Colonic mucosa (tissue), 4 donors: ENCODE measurements at regions not wholly inside any gene's neighbourhood (a gene's known extent, or its start where the extent isn't known, plus 50 kb on each side); places are given as distances from the start of the nearest gene placed in this dataset.

Experiments used
- DNase-seq: peaks from one replicate; pipeline ENCODE4 v3.0.0-alpha.2; 2020
- H3K27ac ChIP-seq: fragments of 200-600 bp; one replicate; pipeline ENCODE4 v1.8.0; 2021
- H3K27me3 ChIP-seq: fragments of 200-600 bp; one replicate; pipeline ENCODE4 v1.8.0; 2021
- H3K36me3 ChIP-seq: fragments of 200-600 bp; one replicate; pipeline ENCODE4 v1.8.0; 2021
- H3K4me1 ChIP-seq: fragments of 200-600 bp; one replicate; pipeline ENCODE4 v1.8.0; 2021; ENCODE audit warnings: mild to moderate bottlenecking
- H3K4me3 ChIP-seq: fragments of 200-600 bp; one replicate; pipeline ENCODE4 v1.8.0; 2021
- H3K9ac ChIP-seq, 2 donors: one replicate each; pipeline ENCODE4 v1.7.0; 2013; ENCODE audit warnings: control low read depth in 2 of 2, low read depth in 2 of 2, low read length in 2 of 2
- H3K9me3 ChIP-seq: fragments of 200-600 bp; one replicate; pipeline ENCODE4 v1.8.0; 2021
- intact Hi-C: fragments of 100-400 bp; cut with DNase I; formaldehyde crosslinking; loops from one replicate; pipeline ENCODE4 v1.14.1; 2022
- TF ChIP-seq, protein P1 (sequence below): fragments of 200-600 bp; IDR thresholded peaks from one replicate; pipeline ENCODE4 v1.8.0; 2022; ENCODE audit warnings: antibody characterized with exemption, mild to moderate bottlenecking
- donor health status: healthy.
- donor health status: DM: no; HTN: no; CAD: no.
- donor health status: DM: no; HTN: no; CAD: no.

DNA sequence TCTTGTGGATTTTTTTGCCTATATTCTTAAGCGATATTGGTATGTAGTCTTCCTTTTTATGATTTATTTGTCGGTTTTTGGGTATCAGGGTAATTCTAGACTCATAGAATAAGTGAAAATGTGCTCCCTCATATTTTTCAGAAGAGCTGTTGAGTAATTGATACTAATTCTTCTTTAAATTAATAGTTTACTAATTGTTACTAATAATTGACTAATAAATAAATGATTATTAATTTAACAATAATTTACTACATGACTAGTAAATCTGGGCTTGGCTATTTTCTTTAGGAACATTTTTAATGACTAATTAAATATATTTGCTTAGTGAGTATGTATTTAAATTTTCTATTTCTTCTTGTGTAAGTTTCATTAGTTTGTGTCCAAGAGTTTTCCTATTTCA, 325.0 kb downstream of the ADCYAP1 start:
- no peak overlapping the region for H3K4me3 ChIP-seq
- no peaks in the 10 kb centered on the region for H3K9me3 ChIP-seq
- no peaks in the 10 kb centered on the region for H3K27me3 ChIP-seq
- no peaks in the 10 kb centered on the region for H3K4me1 ChIP-seq
- H3K27ac ChIP-seq, result no peak overlapping the region
- H3K36me3 ChIP-seq, result no peaks in the 10 kb centered on the region
- H3K9ac ChIP-seq, result no peak overlapping the region
- intact Hi-C loops, result no loop called here
- TF ChIP-seq, protein P1, sequence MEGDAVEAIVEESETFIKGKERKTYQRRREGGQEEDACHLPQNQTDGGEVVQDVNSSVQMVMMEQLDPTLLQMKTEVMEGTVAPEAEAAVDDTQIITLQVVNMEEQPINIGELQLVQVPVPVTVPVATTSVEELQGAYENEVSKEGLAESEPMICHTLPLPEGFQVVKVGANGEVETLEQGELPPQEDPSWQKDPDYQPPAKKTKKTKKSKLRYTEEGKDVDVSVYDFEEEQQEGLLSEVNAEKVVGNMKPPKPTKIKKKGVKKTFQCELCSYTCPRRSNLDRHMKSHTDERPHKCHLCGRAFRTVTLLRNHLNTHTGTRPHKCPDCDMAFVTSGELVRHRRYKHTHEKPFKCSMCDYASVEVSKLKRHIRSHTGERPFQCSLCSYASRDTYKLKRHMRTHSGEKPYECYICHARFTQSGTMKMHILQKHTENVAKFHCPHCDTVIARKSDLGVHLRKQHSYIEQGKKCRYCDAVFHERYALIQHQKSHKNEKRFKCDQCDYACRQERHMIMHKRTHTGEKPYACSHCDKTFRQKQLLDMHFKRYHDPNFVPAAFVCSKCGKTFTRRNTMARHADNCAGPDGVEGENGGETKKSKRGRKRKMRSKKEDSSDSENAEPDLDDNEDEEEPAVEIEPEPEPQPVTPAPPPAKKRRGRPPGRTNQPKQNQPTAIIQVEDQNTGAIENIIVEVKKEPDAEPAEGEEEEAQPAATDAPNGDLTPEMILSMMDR, result no peak
- DNase-seq, result no peak

DNA sequence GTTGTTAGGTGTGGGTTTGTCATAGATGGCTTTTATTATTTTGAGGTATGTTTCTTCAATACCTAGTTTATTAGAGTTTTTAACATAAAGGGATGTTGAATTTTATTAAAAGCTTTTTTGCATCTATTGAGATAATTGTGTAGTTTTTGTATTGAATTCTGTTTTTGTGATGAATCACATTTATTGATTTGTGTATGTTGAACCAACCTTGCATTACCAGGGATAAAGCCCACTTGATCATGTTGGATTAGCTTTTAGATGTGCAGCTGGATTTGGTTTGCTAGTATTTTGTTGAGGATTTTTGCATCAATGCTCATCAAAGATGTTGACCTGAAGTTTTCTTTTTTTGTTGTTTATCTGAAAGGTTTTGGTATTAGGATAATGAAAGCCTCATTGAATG, 328.2 kb downstream of the ADCYAP1 start:
- no peaks in the 10 kb centered on the region for H3K27me3 ChIP-seq
- no peaks in the 10 kb centered on the region for H3K9me3 ChIP-seq
- H3K27ac ChIP-seq, result no peak overlapping the region
- intact Hi-C loops, result no loop called here
- TF ChIP-seq, protein P1, result no peak
- H3K4me3 ChIP-seq, result no peak overlapping the region
- no peaks in the 10 kb centered on the region for H3K36me3 ChIP-seq
- no peaks in the 10 kb centered on the region for H3K4me1 ChIP-seq
- no peak for DNase-seq
- H3K9ac ChIP-seq, result no peak overlapping the region

DNA sequence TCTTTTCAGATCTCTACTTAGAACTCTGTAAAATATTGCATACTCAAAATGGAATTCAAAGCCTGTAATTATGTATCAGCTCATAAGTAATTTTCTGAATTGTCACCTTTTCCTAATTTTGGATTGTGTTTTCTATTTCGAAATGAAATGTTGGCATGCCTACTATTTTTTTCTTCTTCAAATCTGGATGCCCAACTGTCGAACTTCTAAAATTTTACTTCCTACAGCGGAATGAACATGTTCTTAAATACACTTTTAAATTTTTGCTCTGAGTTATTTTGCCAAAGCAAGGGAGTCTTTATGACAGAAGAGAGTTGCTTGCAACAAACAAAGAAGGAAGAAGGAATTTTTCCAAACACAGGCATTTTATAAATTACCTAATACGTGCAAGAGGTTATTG, 336.0 kb downstream of the ADCYAP1 start:
- intact Hi-C loops, result no loop called here

DNA sequence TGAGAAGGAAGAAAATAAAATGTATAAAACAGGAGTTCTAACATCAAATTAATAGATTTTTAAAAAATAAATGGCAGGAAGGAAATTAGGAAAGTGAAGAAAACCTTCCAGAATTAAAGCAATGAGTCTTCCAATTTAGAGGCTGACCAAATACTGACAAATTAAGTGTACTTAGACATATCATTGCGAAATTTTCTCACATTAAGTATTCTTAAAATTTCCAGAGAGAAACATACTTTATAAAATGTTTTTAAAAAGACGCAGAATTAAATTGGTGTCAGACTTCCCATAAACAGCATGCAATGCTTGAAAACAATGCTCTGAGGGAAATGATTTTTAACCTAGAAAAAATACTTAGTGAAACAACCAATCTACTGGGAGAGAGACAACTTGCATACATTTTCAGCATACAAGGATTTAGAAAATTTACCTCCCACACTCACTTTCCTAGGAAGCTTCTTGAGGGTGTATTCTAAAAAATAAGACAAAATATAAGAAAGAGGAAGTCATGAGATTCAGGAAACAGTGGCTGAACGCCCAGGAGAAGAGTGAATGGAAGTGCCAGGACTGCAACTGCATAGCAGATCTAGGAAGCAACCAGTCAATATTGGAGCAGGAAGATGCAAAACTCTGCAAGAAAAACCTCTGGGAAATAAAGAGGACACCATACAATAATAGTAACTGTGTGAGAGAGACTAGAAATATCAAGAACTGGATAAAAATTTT, 339.9 kb downstream of the ADCYAP1 start:
- TF ChIP-seq, protein P1, result no peak
- intact Hi-C loops, result no loop called here
- Histone ChIP-seq H3K27ac (no peak overlapping the region), H3K27me3 (no peaks in the 10 kb centered on the region), H3K4me1 (no peaks in the 10 kb centered on the region), H3K4me3 (no peak overlapping the region), H3K9me3 (no peaks in the 10 kb centered on the region), H3K36me3 (no peaks in the 10 kb centered on the region), H3K9ac (no peak overlapping the region)
- DNase-seq, result no peak

More for the DNA sequence above, 336.0 kb downstream of the ADCYAP1 start:
- Histone ChIP-seq H3K36me3 (no peaks in the 10 kb centered on the region), H3K9ac (no peak overlapping the region), H3K27ac (no peak overlapping the region), H3K27me3 (no peaks in the 10 kb centered on the region), H3K4me3 (no peak overlapping the region), H3K4me1 (no peaks in the 10 kb centered on the region), H3K9me3 (no peaks in the 10 kb centered on the region)
- DNase-seq, result no peak
- TF ChIP-seq, protein P1, result no peak

DNA sequence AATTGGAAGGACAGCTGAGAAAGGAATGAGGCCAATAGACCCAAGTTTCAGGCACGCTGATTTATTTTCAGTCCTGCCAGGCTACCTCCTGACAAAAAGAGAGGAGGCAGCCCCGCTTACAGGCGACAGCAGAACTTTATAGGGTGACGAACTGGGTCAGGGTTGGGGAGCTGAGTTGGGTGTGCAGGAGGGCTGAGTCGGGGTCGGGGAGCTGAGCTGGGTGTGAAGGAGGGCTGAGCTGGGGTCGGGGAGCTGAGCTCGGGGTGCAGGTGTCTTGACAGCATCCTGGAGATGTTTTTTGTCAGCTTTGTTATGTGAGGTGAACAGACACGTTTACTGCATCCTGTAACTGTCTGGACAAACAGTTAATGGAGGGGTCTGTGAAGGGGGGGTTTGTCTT, 342.2 kb downstream of the ADCYAP1 start:
- Histone ChIP-seq H3K27me3 (no peaks in the 10 kb centered on the region), H3K36me3 (no peaks in the 10 kb centered on the region), H3K4me3 (no peak overlapping the region), H3K4me1 (no peaks in the 10 kb centered on the region), H3K9me3 (no peaks in the 10 kb centered on the region), H3K27ac (no peak overlapping the region), H3K9ac (no peak overlapping the region)
- TF ChIP-seq, protein P1, result no peak
- intact Hi-C loops, result no loop called here
- DNase-seq, result no peak
